K562 (cell line): ENCODE measurements at regions not wholly inside any gene's neighbourhood (a gene's known extent, or its start where the extent isn't known, plus 50 kb on each side); places are given as distances from the start of the nearest gene placed in this dataset.
"Not testable (repeated sequence)": the region's sequence is repeated elsewhere in the genome, so short reads cannot be mapped to it uniquely, and the experiment has no call there.

Experiments used
- ATAC-seq: fragments of 200-7000 bp; cut with Tn5 transposase; 3 replicates; pipeline ENCODE4 v1.9.1; 2020; ENCODE audit warnings: moderate library complexity
- BruUV-seq: library from RNA; stranded (reverse); fragments of 400-500 nt; replicated peaks from 2 replicates; lab custom pipeline; 2021; lab: Mats Ljungman, UMichigan
- CTCF ChIA-PET: fragments of 300-600 bp; formaldehyde crosslinking; extraction: SDS; loops from one replicate; lab custom pipeline; 2021; ENCODE audit warnings: low intra/inter-chr PET ratio; lab: Yijun Ruan, JAX
- POLR2A ChIA-PET: fragments of 300-600, 350-650 bp; sonication (Branson Sonifier 250); formaldehyde crosslinking; extraction: SDS; loops from one replicate; lab custom pipeline; 2021; ENCODE audit warnings: antibody characterized with exemption, inconsistent platforms; lab: Yijun Ruan, JAX
- DNase-seq, 4 experiments: peaks; one replicate each; pipeline versions ENCODE4 v3.0.0 to v3.0.0-alpha.2; 2011 to 2018; ENCODE audit warnings: low spot score in 3 of 4, mixed read lengths in 3 of 4; ENCODE audit errors: extremely low read depth in 1 of 4
- FAIRE-seq: peaks from 2 replicates; lab custom pipeline; 2011; peaks lifted over from hg19 to GRCh38; lab: Jason Lieb, UNC
- H2AFZ ChIP-seq: 2 replicates; pipeline ENCODE4 v1.6.0; 2011; ENCODE audit warnings: low read depth, low read length, control low read depth, inconsistent platforms
- H3K27ac ChIP-seq: fragments of 200-600 bp; 3 replicates; pipeline ENCODE4 v1.8.0; 2011; ENCODE audit warnings: low read depth, mild to moderate bottlenecking, control low read depth, inconsistent platforms, low read length, moderate library complexity, mixed read lengths; ENCODE audit errors: extremely low read depth
- H3K27me3 ChIP-seq, 2 experiments: fragments of 300-600 bp in 1 of 2; 2 replicates in 1 of 2; 3 replicates in 1 of 2; pipeline versions ENCODE4 v1.6.0 to v1.8.0; 2011; ENCODE audit warnings: inconsistent platforms in 2 of 2, low read length in 2 of 2, mild to moderate bottlenecking in 1 of 2, mixed read lengths in 1 of 2, moderate library complexity in 1 of 2; ENCODE audit not compliant: control insufficient read depth in 2 of 2, insufficient read depth in 2 of 2
- H3K36me3 ChIP-seq: fragments of 300-600 bp; 3 replicates; pipeline ENCODE4 v1.8.0; 2011; ENCODE audit warnings: mild to moderate bottlenecking, low read length, inconsistent platforms; ENCODE audit not compliant: control insufficient read depth, insufficient read depth
- H3K4me1 ChIP-seq, 2 experiments: fragments of 200-600 bp in 1 of 2; replicated peaks in 1 of 2; 2 replicates in 1 of 2; 3 replicates in 1 of 2; pipeline versions ENCODE4 v1.5.1 to v1.8.0; 2011; ENCODE audit warnings: inconsistent platforms in 2 of 2, low read length in 2 of 2, mild to moderate bottlenecking in 1 of 2, mixed read lengths in 1 of 2, moderate library complexity in 1 of 2; ENCODE audit not compliant: control insufficient read depth in 2 of 2, insufficient read depth in 2 of 2
- H3K4me2 ChIP-seq: 2 replicates; pipeline ENCODE4 v1.6.1; 2011; ENCODE audit warnings: low read length, control low read depth, inconsistent platforms, mixed read lengths; ENCODE audit not compliant: insufficient read depth
- H3K4me3 ChIP-seq: fragments of 200-600 bp; sonication (generic), shearing (Covaris generic); 2 replicates; pipeline ENCODE4 v1.5.1; 2016; ENCODE audit warnings: control low read depth, inconsistent platforms
- H3K79me2 ChIP-seq: fragments of 200-600 bp; 3 replicates; pipeline ENCODE4 v1.8.0; 2011; ENCODE audit warnings: low read length, inconsistent platforms; ENCODE audit not compliant: control insufficient read depth, insufficient read depth
- H3K9ac ChIP-seq, 2 experiments: 2 replicates each; pipeline versions ENCODE4 v1.6.0 to v1.6.1; 2011; ENCODE audit warnings: low read depth in 2 of 2, low read length in 2 of 2, control low read depth in 1 of 2, inconsistent platforms in 1 of 2, mild to moderate bottlenecking in 1 of 2, mixed read lengths in 1 of 2; ENCODE audit not compliant: insufficient read depth in 1 of 2
- H3K9me1 ChIP-seq: one replicate; pipeline ENCODE4 v1.6.0; 2011; ENCODE audit warnings: inconsistent platforms, mild to moderate bottlenecking, low read length, moderate library complexity; ENCODE audit not compliant: control insufficient read depth, insufficient read depth
- H3K9me3 ChIP-seq: replicated peaks from 2 replicates; pipeline ENCODE4 v1.5.1; 2011; ENCODE audit warnings: low read depth, low read length, inconsistent platforms; ENCODE audit not compliant: control insufficient read depth, insufficient read depth
- H4K20me1 ChIP-seq: replicated peaks from 2 replicates; pipeline ENCODE4 v1.6.1; 2011; ENCODE audit warnings: low read length, inconsistent platforms, mixed read lengths; ENCODE audit not compliant: control insufficient read depth, insufficient read depth
- BRD9 ChIP-seq: fragments of 450-650 bp; IDR thresholded peaks from 2 replicates; pipeline ENCODE4 v1.6.1; 2018; ENCODE audit warnings: low read depth; ENCODE audit not compliant: partially characterized antibody
- IRF2 ChIP-seq: sonication (generic); formaldehyde crosslinking; IDR thresholded peaks from 2 replicates; pipeline ENCODE4 v1.8.1; 2022; ENCODE audit warnings: mild to moderate bottlenecking, missing genetic modification reagents
- SRSF3 ChIP-seq: fragments of 200-400 bp; formaldehyde crosslinking; IDR thresholded peaks from 2 replicates; pipeline ENCODE4 v1.6.1; 2016; ENCODE audit warnings: mild to moderate bottlenecking, low read length, moderate library complexity; ENCODE audit not compliant: insufficient read depth
- XRCC4 ChIP-seq: IDR thresholded peaks from one replicate; pipeline ENCODE4 v1.6.1; 2011; ENCODE audit not compliant: insufficient read depth, insufficient read length; ENCODE audit errors: extremely low read depth
- ZNF232 ChIP-seq: sonication (generic); formaldehyde crosslinking; IDR thresholded peaks from 2 replicates; pipeline ENCODE4 v1.8.0; 2022; ENCODE audit warnings: mild to moderate bottlenecking, missing genetic modification reagents
- ZNF584 ChIP-seq: fragments of 200-800 bp; sonication (Bioruptor generic); IDR thresholded peaks from 2 replicates; pipeline ENCODE4 v1.6.1; 2016; ENCODE audit warnings: low read depth, mild to moderate bottlenecking, missing genetic modification characterization, missing compliant biosample characterization
- ZNF778 ChIP-seq: fragments of 450-650 bp; formaldehyde crosslinking; IDR thresholded peaks from 2 replicates; pipeline ENCODE4 v1.4.0; 2020; ENCODE audit warnings: mild to moderate bottlenecking, moderate library complexity
- WGBS: fragments of 100-300 bp; shearing (Covaris generic); methylation state at CpG from one replicate; pipeline ENCODE4 v1.1.6; 2016; ENCODE audit warnings: low coverage, mixed read lengths; ENCODE audit not compliant: insufficient coverage; ENCODE audit errors: missing lambda C conversion rate; 5-methylcytosine and 5-hydroxymethylcytosine counted together
- in situ Hi-C: fragments of 300-500 bp; cut with MboI; formaldehyde crosslinking; loops from 4 replicates; pipeline ENCODE4 v1.15.0; 2018; ENCODE audit warnings: inconsistent platforms, mixed read lengths
- intact Hi-C: fragments of 100-400 bp; cut with micrococcal nuclease; formaldehyde crosslinking; loops from 2 replicates; pipeline ENCODE4 v1.14.2; 2022
- TF ChIP-seq, protein P1 (sequence below): fragments of 450-650 bp; conservative IDR thresholded peaks from 2 replicates; pipeline ENCODE4 v1.6.1; 2016; ENCODE audit warnings: missing genetic modification characterization, low read depth, mild to moderate bottlenecking, missing compliant biosample characterization, moderate library complexity
- TF ChIP-seq, protein P2 (sequence below), 2 experiments: IDR thresholded peaks; 2 replicates each; pipeline ENCODE4 v1.6.1; 2012; ENCODE audit warnings: improper control_type of control experiment in 2 of 2, low read depth in 2 of 2, low read length in 2 of 2, borderline replicate concordance in 1 of 2
- TF ChIP-seq, protein P3 (sequence below): fragments of 250-450 bp; sonication (Bioruptor Pico); IDR thresholded peaks from 2 replicates; pipeline ENCODE4 v1.5.1; 2021; ENCODE audit warnings: mild to moderate bottlenecking

DNA sequence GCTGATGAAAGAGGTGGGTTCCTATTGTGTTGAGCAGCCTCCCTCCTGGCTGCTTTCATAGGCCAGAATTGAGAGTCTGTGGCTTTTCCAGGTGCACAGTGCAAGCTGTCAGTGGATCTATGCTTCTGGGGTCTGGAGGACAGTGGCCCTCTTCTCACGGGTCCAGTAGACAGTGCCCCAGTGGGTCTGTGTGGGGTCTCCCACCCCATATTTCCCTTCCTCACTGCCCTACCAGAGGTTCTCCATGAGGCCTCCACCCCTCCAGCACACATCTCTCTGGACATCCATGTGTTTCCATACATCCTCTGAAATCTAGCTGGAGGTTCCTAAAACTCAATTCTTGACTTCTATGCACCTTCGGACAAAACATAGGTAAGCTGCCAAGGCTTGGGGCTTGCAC is 201.2 kb downstream of the FAM43A start (continued):
- no peak for TF ChIP-seq SRSF3

DNA sequence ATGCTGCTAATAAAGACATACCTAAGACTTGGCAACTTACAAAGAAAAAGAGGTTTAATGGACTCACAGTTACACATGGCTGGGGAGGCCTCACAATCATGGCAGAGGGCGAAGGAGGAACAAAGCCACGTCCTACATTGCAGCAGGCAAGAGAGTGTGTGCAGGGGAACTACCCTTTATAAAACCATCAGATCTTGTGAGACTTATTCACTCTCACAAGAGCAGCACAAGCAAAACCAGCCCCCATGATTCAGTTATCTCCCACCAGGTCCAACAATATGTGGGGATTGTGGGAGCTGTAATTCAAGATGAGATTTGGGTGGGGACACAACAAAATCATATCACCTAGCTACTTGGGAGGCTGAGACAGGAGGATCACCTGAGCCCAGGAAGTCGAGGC is 202.4 kb downstream of the FAM43A start:
- BruUV-seq, POLR2A ChIA-PET, H3K27ac ChIP-seq, H3K4me2 ChIP-seq, ATAC-seq, H3K36me3 ChIP-seq, H3K9me3 ChIP-seq, H3K4me3 ChIP-seq, intact Hi-C loops, in situ Hi-C loops, H4K20me1 ChIP-seq, CTCF ChIA-PET, H3K79me2 ChIP-seq, H3K4me1 ChIP-seq, H3K9ac ChIP-seq, H2AFZ ChIP-seq, H3K9me1 ChIP-seq, FAIRE-seq, H3K27me3 ChIP-seq, DNase-seq: not testable (repeated sequence)
- 0% methylated on average over 3 of the region's 3 CpGs for WGBS

DNA sequence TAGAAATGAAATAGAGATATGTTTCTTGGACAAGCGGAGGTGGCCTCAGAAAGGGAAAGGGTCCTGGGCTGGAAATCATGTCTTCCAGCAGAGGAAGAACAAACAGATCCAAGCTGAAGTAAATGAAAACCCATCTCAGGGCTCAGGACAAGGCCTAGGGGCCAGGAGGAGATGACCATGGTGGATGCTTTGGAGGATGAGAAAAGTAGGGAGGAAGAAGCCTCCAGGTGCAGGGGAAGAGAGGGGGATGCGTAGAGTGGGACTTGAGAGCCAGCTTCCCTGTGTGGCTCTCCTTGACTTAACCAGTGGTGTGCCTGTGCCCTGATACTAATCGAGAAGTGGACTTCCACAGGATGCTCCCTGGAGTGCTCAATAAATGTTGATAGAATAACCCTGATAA is 203.2 kb downstream of the FAM43A start:
- H3K4me2 ChIP-seq: no peak overlapping the region
- no peaks in the 10 kb centered on the region for H3K27me3 ChIP-seq
- in situ Hi-C loops (no loop called here), intact Hi-C loops (no loop called here)
- POLR2A ChIA-PET: no interaction called here
- no peak for DNase-seq
- no peak for FAIRE-seq
- H3K9me1 ChIP-seq: no peaks in the 10 kb centered on the region
- no peaks in the 10 kb centered on the region for H4K20me1 ChIP-seq
- H3K4me1 ChIP-seq: no peaks in the 10 kb centered on the region
- ATAC-seq: no peak
- BruUV-seq: no TSS peak
- H2AFZ ChIP-seq: no peak overlapping the region
- no peak overlapping the region for H3K27ac ChIP-seq
- WGBS: 0% methylated on average over 3 of the region's 3 CpGs
- no peaks in the 10 kb centered on the region for H3K79me2 ChIP-seq
- H3K36me3 ChIP-seq: no peaks in the 10 kb centered on the region
- no peak overlapping the region for H3K9ac ChIP-seq
- no peak overlapping the region for H3K4me3 ChIP-seq
- no peaks in the 10 kb centered on the region for H3K9me3 ChIP-seq
- CTCF ChIA-PET: no interaction called here
- TF ChIP-seq, protein P1, sequence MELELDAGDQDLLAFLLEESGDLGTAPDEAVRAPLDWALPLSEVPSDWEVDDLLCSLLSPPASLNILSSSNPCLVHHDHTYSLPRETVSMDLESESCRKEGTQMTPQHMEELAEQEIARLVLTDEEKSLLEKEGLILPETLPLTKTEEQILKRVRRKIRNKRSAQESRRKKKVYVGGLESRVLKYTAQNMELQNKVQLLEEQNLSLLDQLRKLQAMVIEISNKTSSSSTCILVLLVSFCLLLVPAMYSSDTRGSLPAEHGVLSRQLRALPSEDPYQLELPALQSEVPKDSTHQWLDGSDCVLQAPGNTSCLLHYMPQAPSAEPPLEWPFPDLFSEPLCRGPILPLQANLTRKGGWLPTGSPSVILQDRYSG (tag): no peak
- TF ChIP-seq, protein P2, sequence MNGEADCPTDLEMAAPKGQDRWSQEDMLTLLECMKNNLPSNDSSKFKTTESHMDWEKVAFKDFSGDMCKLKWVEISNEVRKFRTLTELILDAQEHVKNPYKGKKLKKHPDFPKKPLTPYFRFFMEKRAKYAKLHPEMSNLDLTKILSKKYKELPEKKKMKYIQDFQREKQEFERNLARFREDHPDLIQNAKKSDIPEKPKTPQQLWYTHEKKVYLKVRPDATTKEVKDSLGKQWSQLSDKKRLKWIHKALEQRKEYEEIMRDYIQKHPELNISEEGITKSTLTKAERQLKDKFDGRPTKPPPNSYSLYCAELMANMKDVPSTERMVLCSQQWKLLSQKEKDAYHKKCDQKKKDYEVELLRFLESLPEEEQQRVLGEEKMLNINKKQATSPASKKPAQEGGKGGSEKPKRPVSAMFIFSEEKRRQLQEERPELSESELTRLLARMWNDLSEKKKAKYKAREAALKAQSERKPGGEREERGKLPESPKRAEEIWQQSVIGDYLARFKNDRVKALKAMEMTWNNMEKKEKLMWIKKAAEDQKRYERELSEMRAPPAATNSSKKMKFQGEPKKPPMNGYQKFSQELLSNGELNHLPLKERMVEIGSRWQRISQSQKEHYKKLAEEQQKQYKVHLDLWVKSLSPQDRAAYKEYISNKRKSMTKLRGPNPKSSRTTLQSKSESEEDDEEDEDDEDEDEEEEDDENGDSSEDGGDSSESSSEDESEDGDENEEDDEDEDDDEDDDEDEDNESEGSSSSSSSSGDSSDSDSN (IDR thresholded peaks at IDR 0.05; ENCODE audit: borderline replicate concordance in 1 of 2, low read depth in 2 of 2, low read length in 2 of 2): no peak
- TF ChIP-seq IRF2 (CRISPR knock-in tag) (no peak), XRCC4 (no peak), ZNF584 (CRISPR knock-in tag) (no peak), ZNF232 (CRISPR knock-in tag) (no peak), BRD9 (no peak), ZNF778 (CRISPR knock-in tag) (no peak)
- TF ChIP-seq, protein P3, sequence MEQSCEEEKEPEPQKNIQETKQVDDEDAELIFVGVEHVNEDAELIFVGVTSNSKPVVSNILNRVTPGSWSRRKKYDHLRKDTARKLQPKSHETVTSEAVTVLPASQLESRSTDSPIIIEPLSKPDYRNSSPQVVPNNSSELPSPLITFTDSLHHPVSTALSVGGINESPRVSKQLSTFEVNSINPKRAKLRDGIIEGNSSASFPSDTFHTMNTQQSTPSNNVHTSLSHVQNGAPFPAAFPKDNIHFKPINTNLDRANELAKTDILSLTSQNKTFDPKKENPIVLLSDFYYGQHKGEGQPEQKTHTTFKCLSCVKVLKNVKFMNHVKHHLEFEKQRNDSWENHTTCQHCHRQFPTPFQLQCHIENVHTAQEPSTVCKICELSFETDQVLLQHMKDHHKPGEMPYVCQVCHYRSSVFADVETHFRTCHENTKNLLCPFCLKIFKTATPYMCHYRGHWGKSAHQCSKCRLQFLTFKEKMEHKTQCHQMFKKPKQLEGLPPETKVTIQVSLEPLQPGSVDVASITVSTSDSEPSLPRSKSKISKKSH (CRISPR knock-in tag): no peak
